Central memory CD8-positive, alpha-beta T cell (primary cell): ENCODE measurements at regions not wholly inside any gene's neighbourhood (a gene's known extent, or its start where the extent isn't known, plus 50 kb on each side); places are given as distances from the start of the nearest gene placed in this dataset.

ENCODE experiments used
- ATAC-seq: fragments of 150-1000 bp; cut with Tn5 transposase; replicated peaks from 2 replicates; pipeline ENCODE4 v1.10.0; 2022; ENCODE audit warnings: mild to moderate bottlenecking, moderate FRiP score, moderate number of reproducible peaks; ENCODE audit not compliant: poor library complexity, severe bottlenecking; ENCODE audit errors: extremely low read depth
- DNase-seq, 2 donors: peaks; one replicate each; pipeline ENCODE4 v3.0.0; 2021; ENCODE audit warnings: low spot score in 2 of 2
- H3K27ac Mint-ChIP-seq: one replicate; pipeline ENCODE4 v1.8.0; 2022; ENCODE audit warnings: low read depth, mild to moderate bottlenecking, moderate library complexity, mixed read lengths
- H3K27me3 Mint-ChIP-seq: one replicate; pipeline ENCODE4 v1.8.0; 2022; ENCODE audit warnings: mixed read lengths
- H3K36me3 Mint-ChIP-seq: one replicate; pipeline ENCODE4 v1.8.0; 2022; ENCODE audit warnings: mild to moderate bottlenecking, moderate library complexity, mixed read lengths; ENCODE audit not compliant: insufficient read depth
- H3K4me1 Mint-ChIP-seq: one replicate; pipeline ENCODE4 v1.8.0; 2022; ENCODE audit warnings: mixed read lengths
- H3K4me3 Mint-ChIP-seq: one replicate; pipeline ENCODE4 v1.8.0; 2022; ENCODE audit warnings: mild to moderate bottlenecking, moderate library complexity, mixed read lengths
- H3K9me3 Mint-ChIP-seq: one replicate; pipeline ENCODE4 v1.8.0; 2022; ENCODE audit warnings: mixed read lengths

DNA sequence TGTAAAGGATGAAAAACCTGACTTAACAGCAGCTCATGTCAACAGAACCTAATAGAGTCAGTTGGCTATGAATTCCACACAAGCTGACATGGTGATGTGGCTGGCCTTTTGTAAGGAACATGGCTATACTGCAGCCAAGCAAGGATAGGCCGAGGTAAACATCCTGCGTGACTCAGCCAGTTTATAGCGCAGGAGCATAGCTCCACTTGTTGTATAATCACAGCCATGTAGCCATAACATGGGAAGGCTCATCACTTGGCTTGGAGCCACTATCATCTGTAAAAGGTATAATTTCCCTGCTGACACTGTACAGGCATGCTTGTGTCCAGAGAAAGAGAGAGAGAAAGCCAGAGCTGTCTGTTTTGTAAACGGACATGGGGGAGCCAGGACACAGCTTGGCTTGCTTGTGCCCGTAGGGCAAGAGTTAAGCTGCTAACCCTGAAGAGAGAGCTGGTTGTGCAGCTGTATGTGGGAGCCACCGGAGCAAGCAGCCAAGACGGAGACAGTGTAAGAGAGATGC, 104.4 kb upstream of the PLET1 start:
- Mint-ChIP-seq H3K9me3 (no peaks in the 10 kb centered on the region), H3K27me3 (no peaks in the 10 kb centered on the region), H3K4me1 (no peaks in the 10 kb centered on the region), H3K4me3 (no peak overlapping the region), H3K36me3 (peaks cover 2% of the 10 kb centered on the region), H3K27ac (no peak overlapping the region)
- DNase-seq: no peak
- no peak for ATAC-seq

DNA sequence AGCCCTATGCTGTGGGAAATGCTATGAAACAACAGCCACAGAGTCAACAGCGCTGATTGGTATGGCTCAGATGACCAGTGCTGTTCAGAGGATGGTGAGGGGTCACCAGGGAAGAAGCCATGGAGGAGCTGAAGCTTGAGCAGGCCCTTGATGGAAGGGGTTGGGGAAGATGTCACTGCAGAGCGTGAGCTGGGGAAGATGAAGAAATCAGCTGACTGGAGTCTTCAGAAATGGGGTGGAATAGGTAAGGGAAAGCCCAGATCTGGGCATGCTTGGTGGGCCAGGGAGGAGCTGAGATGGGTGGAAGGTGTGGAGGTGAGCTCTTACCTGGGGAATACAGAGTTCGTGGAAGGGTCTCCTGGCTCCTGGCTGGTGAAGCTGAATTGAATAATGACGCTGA, 105.4 kb upstream of the PLET1 start:
- H3K9me3 Mint-ChIP-seq: no peaks in the 10 kb centered on the region

DNA sequence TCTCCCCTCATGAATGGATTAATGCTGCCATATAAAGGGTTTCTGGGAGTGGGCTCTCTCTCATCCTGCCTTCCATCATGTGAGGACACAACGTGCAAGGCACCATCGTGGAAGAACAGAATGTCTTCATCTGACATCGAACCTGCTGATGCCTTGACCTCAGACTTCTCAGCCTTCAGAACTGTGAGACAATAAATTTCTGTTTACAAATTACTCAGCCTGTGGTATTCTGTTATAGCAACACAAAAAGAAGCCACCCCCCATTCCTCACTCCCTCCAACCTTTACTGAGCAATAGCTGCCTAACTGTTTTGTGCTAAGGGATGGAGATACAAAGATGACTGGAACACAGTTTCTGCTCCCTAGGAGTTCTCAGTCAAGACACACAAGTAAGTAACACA, 106.1 kb upstream of the PLET1 start:
- Mint-ChIP-seq H3K9me3 (no peaks in the 10 kb centered on the region), H3K4me1 (no peaks in the 10 kb centered on the region), H3K4me3 (no peak overlapping the region), H3K36me3 (peaks cover 2% of the 10 kb centered on the region), H3K27me3 (no peaks in the 10 kb centered on the region), H3K27ac (no peak overlapping the region)
- no peak for DNase-seq
- ATAC-seq: no peak

More for the DNA sequence above, 105.4 kb upstream of the PLET1 start:
- no peaks in the 10 kb centered on the region for H3K27me3 Mint-ChIP-seq
- DNase-seq: no peak
- no peak for ATAC-seq
- no peaks in the 10 kb centered on the region for H3K4me1 Mint-ChIP-seq
- peaks cover 2% of the 10 kb centered on the region for H3K36me3 Mint-ChIP-seq
- no peak overlapping the region for H3K27ac Mint-ChIP-seq
- H3K4me3 Mint-ChIP-seq: no peak overlapping the region

DNA sequence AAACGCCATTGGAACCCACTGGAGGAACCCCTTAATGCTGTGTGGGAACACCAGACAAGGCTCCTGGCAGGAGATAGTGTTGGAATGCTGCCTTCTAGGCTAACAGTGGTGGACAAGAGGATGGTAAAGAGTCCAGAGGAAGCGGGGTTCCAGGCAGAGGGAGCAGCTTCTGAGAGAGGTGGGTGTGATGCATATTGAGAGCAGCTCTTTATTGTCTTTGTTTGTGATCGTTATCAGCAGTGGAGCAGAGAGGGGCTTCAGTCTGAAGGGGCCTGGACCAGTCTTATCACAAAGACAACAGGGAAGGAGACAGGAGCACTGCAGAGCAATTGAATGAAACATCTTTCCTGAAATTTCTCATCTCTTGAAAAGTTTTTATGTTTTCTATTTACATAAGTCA, 106.8 kb upstream of the PLET1 start:
- H3K9me3 Mint-ChIP-seq: no peaks in the 10 kb centered on the region
- H3K4me3 Mint-ChIP-seq: no peak overlapping the region
- no peaks in the 10 kb centered on the region for H3K36me3 Mint-ChIP-seq
- ATAC-seq (no peak), DNase-seq (no peak)
- H3K4me1 Mint-ChIP-seq: no peaks in the 10 kb centered on the region
- H3K27ac Mint-ChIP-seq: no peak overlapping the region
- H3K27me3 Mint-ChIP-seq: no peaks in the 10 kb centered on the region

DNA sequence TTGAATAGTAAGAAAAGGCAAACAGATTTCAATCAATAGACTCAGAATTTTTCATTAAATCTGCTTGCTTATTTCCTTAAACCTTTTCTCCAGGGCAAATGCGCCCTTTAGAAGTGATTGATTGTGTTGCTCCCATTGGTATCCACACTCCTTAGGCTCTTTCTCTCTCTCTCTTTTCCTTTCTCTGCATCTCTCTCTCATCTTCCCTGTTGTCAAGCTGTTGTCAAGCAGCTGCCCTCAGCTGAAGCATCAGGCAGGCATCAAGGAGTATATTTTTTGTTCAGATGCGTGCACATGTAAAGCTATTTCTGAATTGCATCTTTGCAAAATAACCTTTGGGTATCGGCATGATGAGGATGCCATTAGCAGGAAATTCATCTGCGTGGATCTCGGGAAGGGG, 107.2 kb upstream of the PLET1 start:
- DNase-seq (no peak), ATAC-seq (no peak)
- Mint-ChIP-seq H3K27ac (no peak overlapping the region), H3K27me3 (no peaks in the 10 kb centered on the region), H3K4me1 (no peaks in the 10 kb centered on the region), H3K9me3 (no peaks in the 10 kb centered on the region), H3K36me3 (no peaks in the 10 kb centered on the region), H3K4me3 (no peak overlapping the region)

DNA sequence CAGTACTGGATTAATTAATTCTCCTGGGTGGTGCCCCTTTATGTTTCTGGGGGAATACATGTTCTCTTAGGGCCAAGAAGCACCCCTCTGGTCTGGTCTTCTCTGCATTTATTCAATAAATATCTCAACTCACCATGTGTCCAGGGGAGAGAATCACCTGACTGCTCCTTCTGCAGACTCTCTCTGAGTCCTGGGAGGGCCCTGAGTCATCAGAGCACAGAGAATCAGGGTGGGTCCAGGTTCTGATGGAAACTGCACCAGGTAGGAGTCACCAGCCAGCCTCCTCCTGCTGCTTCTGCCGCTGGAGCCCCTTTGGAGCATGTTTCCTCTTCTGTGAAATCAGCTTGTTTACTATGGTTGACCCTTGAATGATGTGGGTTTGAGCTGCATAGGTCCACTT, 107.7 kb upstream of the PLET1 start:
- no peak overlapping the region for H3K4me3 Mint-ChIP-seq
- no peaks in the 10 kb centered on the region for H3K36me3 Mint-ChIP-seq
- no peaks in the 10 kb centered on the region for H3K9me3 Mint-ChIP-seq
- DNase-seq (no peak), ATAC-seq (no peak)
- no peaks in the 10 kb centered on the region for H3K27me3 Mint-ChIP-seq
- no peaks in the 10 kb centered on the region for H3K4me1 Mint-ChIP-seq
- no peak overlapping the region for H3K27ac Mint-ChIP-seq

DNA sequence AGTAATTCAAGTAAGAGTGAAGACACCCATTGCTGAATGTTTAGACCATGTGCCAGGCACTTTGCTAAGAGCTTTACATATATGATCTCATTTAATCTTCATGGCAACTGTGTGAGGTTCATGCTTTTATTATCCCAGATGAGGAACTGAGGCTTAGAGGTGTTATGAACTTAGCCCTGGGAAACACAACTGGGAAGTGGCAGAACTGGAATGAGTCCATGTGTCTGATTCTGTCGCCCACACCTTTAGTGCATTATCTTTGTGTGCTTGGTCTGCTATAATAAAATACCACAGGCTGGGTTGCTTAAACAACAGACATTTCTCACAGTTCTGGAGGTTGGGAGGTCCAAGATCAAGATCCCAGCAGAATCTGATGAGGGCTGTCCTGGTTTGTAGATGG, 108.7 kb upstream of the PLET1 start:
- ATAC-seq: no peak

DNA sequence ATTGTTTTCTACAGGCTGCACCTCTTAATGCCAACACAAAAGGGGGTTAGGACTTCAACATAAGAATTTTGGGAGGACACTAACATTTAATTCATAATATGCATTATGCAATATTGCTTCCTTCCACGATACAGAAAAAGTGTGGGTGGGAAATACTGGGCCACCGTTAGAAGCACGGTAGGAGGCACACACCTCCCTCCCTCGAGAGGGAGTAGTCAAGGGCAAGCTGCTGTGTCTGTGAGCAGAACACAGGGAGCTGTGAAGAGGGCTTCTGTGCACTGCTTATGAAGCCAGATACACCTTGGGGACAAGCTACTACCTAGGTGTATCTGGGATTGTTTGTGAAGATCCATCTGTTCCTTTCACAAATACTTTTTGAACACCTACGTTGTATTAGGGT, 109.3 kb upstream of the PLET1 start:
- no peaks in the 10 kb centered on the region for H3K9me3 Mint-ChIP-seq
- ATAC-seq (no peak), DNase-seq (no peak)
- no peaks in the 10 kb centered on the region for H3K4me1 Mint-ChIP-seq
- H3K36me3 Mint-ChIP-seq: no peaks in the 10 kb centered on the region
- H3K4me3 Mint-ChIP-seq: no peak overlapping the region
- H3K27ac Mint-ChIP-seq: no peak overlapping the region
- H3K27me3 Mint-ChIP-seq: no peaks in the 10 kb centered on the region

More for the DNA sequence above, 108.7 kb upstream of the PLET1 start:
- Mint-ChIP-seq H3K27me3 (no peaks in the 10 kb centered on the region), H3K9me3 (no peaks in the 10 kb centered on the region), H3K4me1 (no peaks in the 10 kb centered on the region), H3K27ac (no peak overlapping the region), H3K4me3 (no peak overlapping the region), H3K36me3 (no peaks in the 10 kb centered on the region)
- no peak for DNase-seq

DNA sequence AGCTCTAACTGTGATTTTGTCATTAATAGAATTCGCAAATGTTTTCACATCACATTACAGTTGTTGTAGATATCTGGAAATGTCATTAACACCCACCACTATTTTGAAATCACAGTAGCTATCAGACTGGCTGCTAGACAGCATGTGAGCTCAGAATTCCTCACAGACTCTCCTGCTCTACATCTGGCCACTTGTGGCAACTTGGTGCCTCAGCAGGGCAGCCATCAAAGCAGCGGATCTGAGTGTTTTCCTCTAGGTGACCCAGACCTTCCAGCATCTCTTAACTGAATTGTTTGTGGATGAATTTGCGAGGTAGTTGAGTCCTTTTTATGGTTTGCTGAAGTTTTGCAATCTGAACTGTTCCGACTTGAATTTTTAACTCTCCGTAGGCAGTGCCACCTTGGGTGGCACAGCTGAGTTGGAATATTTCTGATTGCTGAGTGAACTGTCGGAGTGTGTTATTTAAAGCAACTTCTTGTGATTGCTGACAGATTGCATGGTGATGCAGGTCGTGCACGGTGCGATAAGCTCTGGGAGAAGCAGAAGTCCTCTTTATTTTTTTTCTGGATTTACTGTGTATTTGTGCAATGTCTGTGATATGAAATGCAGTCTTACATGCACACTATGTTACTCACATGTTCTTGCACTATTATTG, 114.0 kb upstream of the PLET1 start:
- no peaks in the 10 kb centered on the region for H3K36me3 Mint-ChIP-seq
- H3K4me1 Mint-ChIP-seq: no peaks in the 10 kb centered on the region
- H3K27me3 Mint-ChIP-seq: no peaks in the 10 kb centered on the region
- no peak overlapping the region for H3K4me3 Mint-ChIP-seq
- no peak overlapping the region for H3K27ac Mint-ChIP-seq
- H3K9me3 Mint-ChIP-seq: no peaks in the 10 kb centered on the region
- DNase-seq (no peak), ATAC-seq (no peak)

DNA sequence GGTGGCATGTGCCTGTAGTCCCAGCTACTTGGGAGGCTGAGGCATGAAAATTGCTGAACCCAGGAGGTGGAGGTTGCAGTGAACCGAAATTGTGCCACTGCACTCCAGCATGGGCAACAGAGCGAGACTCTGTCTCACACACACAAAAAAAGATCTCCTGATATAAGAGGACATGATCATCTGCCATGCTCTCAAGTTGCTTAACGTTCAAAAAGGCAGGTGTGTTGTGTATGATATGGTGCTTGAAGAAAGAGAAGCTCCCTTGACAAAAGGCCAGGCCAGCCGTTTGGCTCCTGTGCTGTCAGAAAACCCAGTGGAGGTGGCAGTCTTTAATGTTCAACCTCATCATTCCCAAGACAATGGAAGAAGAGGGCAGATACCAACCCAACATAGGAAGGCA, 117.3 kb upstream of the PLET1 start:
- Mint-ChIP-seq H3K27ac (no peak overlapping the region), H3K9me3 (no peaks in the 10 kb centered on the region), H3K4me1 (no peaks in the 10 kb centered on the region), H3K27me3 (no peaks in the 10 kb centered on the region), H3K4me3 (no peak overlapping the region), H3K36me3 (peaks cover 1% of the 10 kb centered on the region)
- DNase-seq: no peak
- ATAC-seq: no peak

DNA sequence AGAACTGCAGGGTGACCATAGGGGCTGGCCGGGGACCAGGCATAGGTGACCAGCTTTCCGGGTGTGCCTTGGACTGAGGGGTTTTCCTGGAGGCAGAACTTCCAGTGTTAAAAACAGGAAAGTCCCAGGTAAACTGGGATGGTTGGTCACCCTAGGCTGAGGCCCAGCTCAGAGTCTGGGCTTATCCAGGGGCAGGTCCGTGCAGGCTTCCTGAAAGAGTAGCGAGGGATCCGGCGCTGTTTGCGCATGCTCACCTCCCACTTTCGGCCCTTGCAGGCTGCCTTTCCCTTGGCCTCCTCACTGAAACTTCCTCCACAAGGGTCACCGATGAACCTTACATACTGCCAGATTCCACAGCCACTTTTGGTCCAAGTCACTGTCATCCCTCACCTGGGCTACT, 119.8 kb upstream of the PLET1 start:
- H3K9me3 Mint-ChIP-seq: no peaks in the 10 kb centered on the region
- H3K4me1 Mint-ChIP-seq: no peaks in the 10 kb centered on the region
- no peaks in the 10 kb centered on the region for H3K27me3 Mint-ChIP-seq
- ATAC-seq (no peak), DNase-seq (no peak)
- no peak overlapping the region for H3K27ac Mint-ChIP-seq
- peaks cover 1% of the 10 kb centered on the region for H3K36me3 Mint-ChIP-seq
- H3K4me3 Mint-ChIP-seq: no peak overlapping the region

DNA sequence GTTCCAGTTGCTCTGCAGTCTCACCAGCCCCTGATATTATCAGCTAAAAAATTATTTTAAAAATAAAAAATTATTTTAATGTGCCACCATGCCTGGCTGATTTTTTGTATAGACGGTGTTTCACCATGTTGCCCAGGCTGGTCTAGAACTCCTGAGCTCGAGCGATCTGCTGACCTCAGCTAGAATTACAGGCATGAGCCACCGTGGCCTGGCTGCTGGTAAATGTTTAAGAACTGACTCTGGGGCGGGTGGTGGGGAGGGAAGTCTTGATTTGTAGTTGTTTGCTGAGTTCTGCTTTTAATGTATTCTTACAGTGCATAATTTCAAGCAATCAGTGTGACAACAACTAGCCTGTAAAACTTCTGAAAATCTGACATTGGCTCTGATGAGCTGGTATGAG, 120.9 kb upstream of the PLET1 start:
- Mint-ChIP-seq H3K4me1 (no peaks in the 10 kb centered on the region), H3K27ac (no peak overlapping the region), H3K27me3 (no peaks in the 10 kb centered on the region), H3K4me3 (no peak overlapping the region), H3K9me3 (no peaks in the 10 kb centered on the region), H3K36me3 (peaks cover 1% of the 10 kb centered on the region)
- DNase-seq (no peak), ATAC-seq (no peak)

DNA sequence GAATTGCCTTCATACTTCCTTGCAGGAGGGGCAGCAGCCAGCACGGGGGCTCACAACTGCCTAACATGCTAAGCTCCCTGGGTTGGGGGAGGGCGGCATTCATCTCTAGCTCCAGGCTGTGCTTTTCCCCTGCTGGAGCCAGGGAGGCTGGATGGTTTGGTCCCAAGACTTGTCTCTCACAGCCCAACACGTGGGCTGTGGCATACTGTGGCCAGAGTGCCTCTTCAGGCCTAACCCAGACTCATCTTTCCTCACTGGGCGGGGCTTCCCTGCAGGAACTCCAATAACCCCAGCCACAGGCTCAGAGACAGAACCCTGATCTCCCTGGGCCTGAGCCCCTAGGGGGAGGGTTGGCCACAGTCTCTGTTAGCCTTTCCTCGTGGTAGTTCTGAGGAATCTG, 121.9 kb upstream of the PLET1 start:
- DNase-seq (no peak), ATAC-seq (no peak)
- Mint-ChIP-seq H3K4me3 (no peak overlapping the region), H3K27me3 (no peaks in the 10 kb centered on the region), H3K27ac (no peak overlapping the region), H3K36me3 (peaks cover 1% of the 10 kb centered on the region), H3K4me1 (no peaks in the 10 kb centered on the region), H3K9me3 (no peaks in the 10 kb centered on the region)
